Sigmoid colon (tissue), 4 donors: ENCODE measurements at regions not wholly inside any gene's neighbourhood (a gene's known extent, or its start where the extent isn't known, plus 50 kb on each side); places are given as distances from the start of the nearest gene placed in this dataset.

ENCODE experiments used
- EP300 ChIP-seq, 4 donors: sonication (generic); formaldehyde crosslinking; IDR thresholded peaks; one replicate each; pipeline ENCODE4 v1.6.1; 2017; ENCODE audit warnings: antibody characterized with exemption in 4 of 4
- POLR2A ChIP-seq, 2 donors: fragments of 450-650 bp; IDR thresholded peaks; one replicate each; pipeline ENCODE4 v1.6.1; 2016; ENCODE audit warnings: antibody characterized with exemption in 2 of 2, mild to moderate bottlenecking in 2 of 2, moderate library complexity in 2 of 2
- TF ChIP-seq, protein P1 (sequence below), 4 experiments: fragments of 450-650 bp in 3 of 4; fragments of 200-600 bp in 1 of 4; IDR thresholded peaks; one replicate each; pipeline ENCODE4 v1.5.1; 2016 to 2019; ENCODE audit warnings: antibody characterized with exemption in 4 of 4, mild to moderate bottlenecking in 3 of 4, moderate library complexity in 2 of 4

DNA sequence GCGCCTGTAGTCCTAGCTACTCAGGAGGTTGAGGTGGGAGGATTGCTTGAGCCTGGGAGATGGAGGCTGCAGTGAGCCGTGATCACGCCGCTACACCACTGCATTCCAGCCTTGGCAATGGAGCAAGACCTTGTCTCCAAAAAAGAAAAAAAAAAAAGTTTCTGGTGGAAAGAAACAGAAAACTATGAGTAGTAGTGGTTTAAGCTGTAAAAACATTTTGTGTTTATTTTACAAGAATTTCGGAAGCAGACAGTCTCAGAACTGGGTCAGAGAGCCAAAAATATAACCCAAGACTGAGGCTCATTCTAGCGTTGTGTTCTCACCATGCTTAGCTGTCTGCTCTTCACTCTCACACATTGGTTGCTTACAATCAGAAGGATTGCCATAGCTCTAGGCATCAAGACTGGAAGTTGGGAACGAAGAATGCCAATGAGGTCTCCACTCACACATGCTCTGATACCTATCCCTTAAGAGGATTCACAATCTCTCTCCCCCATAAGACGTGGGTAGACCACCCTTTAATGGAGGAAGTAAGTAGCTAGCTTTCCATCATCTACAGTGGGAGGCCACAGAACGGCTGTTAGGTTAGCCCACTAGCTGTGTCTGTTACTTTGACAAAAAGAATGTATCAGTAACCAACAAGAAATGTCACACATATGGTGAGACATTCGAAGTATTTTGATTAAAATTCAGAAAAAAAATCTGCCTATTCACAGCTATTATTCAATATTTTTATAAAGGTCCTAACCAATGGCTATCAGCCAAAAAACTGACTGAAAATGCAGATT is 117.6 kb upstream of the RASSF8 start:
- TF ChIP-seq EP300 (IDR thresholded peaks at IDR 0.05), result no peak
- TF ChIP-seq, protein P1, sequence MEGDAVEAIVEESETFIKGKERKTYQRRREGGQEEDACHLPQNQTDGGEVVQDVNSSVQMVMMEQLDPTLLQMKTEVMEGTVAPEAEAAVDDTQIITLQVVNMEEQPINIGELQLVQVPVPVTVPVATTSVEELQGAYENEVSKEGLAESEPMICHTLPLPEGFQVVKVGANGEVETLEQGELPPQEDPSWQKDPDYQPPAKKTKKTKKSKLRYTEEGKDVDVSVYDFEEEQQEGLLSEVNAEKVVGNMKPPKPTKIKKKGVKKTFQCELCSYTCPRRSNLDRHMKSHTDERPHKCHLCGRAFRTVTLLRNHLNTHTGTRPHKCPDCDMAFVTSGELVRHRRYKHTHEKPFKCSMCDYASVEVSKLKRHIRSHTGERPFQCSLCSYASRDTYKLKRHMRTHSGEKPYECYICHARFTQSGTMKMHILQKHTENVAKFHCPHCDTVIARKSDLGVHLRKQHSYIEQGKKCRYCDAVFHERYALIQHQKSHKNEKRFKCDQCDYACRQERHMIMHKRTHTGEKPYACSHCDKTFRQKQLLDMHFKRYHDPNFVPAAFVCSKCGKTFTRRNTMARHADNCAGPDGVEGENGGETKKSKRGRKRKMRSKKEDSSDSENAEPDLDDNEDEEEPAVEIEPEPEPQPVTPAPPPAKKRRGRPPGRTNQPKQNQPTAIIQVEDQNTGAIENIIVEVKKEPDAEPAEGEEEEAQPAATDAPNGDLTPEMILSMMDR (IDR thresholded peaks at IDR 0.05), result no peak
- TF ChIP-seq POLR2A (IDR thresholded peaks at IDR 0.05), result no peak
